HEK293T (cell line): ENCODE measurements at regions not wholly inside any gene's neighbourhood (a gene's known extent, or its start where the extent isn't known, plus 50 kb on each side); places are given as distances from the start of the nearest gene placed in this dataset.

Experiments
- ARNT ChIP-seq: fragments of 450-650 bp; IDR thresholded peaks from 2 replicates; pipeline ENCODE4 v1.6.1; 2017; ENCODE audit warnings: mild to moderate bottlenecking
- FOXM1 ChIP-seq: fragments of 450-650 bp; IDR thresholded peaks from 2 replicates; pipeline ENCODE4 v1.6.1; 2017; ENCODE audit warnings: mild to moderate bottlenecking, borderline replicate concordance
- L3MBTL2 ChIP-seq: fragments of 450-650 bp; conservative IDR thresholded peaks from 2 replicates; pipeline ENCODE4 v1.6.1; 2016; ENCODE audit warnings: mild to moderate bottlenecking
- SP1 ChIP-seq: fragments of 450-650 bp; IDR thresholded peaks from 2 replicates; pipeline ENCODE4 v1.6.1; 2017
- SUZ12 ChIP-seq: fragments of 450-650 bp; IDR thresholded peaks from 2 replicates; pipeline ENCODE4 v1.6.1; 2016; ENCODE audit warnings: mild to moderate bottlenecking
- TARDBP ChIP-seq: fragments of 450-650 bp; IDR thresholded peaks from 2 replicates; pipeline ENCODE4 v1.6.1; 2016

DNA sequence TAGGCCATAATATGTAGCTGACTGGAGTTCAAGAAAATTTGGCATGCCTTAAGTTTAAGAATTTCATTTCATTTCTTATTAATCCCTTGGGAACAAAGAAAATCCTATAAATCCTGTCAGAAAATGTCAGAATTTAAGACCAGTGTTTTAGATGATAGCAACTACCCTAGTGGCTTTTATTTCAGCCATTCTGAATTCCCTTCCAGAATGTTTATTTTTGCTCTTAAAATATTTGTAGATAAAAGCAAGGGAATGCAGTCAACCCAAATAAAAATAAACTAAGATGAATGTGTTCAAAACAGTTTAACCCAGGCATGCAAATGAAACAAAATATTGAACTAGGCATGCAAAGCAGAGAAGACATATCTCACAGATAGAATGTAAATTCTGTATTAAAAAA, 356.9 kb upstream of the LRRC4C start:
- no peak for TF ChIP-seq TARDBP
- TF ChIP-seq ARNT = no peak
- TF ChIP-seq SP1 = no peak
- no peak for TF ChIP-seq SUZ12
- TF ChIP-seq FOXM1 = no peak
- no peak for TF ChIP-seq L3MBTL2
